Suprapubic skin (tissue), 3 donors: ENCODE measurements at regions not wholly inside any gene's neighbourhood (a gene's known extent, or its start where the extent isn't known, plus 50 kb on each side); places are given as distances from the start of the nearest gene placed in this dataset.

Experiments
- CTCF ChIP-seq, 2 donors: fragments of 200-600 bp in 1 of 2; fragments of 450-650 bp in 1 of 2; sonication (generic) in 1 of 2; IDR thresholded peaks; one replicate each; pipeline ENCODE4 v1.5.1; 2016 to 2019; ENCODE audit warnings: antibody characterized with exemption in 2 of 2, mild to moderate bottlenecking in 1 of 2, moderate library complexity in 1 of 2
- EP300 ChIP-seq: sonication (generic); formaldehyde crosslinking; IDR thresholded peaks from one replicate; pipeline ENCODE4 v1.6.1; 2017; ENCODE audit warnings: antibody characterized with exemption
- POLR2A ChIP-seq, 2 donors: fragments of 450-650 bp; IDR thresholded peaks; one replicate each; pipeline ENCODE4 v1.6.1; 2017; ENCODE audit warnings: antibody characterized with exemption in 2 of 2, mild to moderate bottlenecking in 2 of 2, moderate library complexity in 2 of 2

DNA sequence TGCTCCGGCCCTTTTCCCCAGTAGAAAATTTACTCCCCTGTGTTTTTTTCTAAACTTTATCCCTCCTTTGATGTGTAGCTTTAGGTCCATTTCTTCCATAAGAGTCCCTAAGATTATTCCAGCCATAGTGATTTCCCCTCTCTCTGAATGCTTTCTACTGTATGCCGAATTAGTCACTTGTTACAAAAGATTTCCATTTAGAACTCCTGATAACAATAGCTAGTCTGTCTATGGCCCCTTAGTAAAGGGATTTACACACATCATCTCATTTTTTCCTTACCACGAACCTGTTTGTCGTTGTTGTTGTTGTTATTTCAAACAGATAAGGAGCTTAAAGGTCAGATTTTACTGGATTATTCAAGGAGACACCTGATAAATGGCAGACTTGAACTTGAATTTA is 256.1 kb downstream of the PAX3 start:
- TF ChIP-seq CTCF (IDR thresholded peaks at IDR 0.05) (no peak), EP300 (no peak), POLR2A (IDR thresholded peaks at IDR 0.05) (no peak)
